ENCODE measurements at regions not wholly inside any gene's neighbourhood (a gene's known extent, or its start where the extent isn't known, plus 50 kb on each side); places are given as distances from the start of the nearest gene placed in this dataset.

DNA sequence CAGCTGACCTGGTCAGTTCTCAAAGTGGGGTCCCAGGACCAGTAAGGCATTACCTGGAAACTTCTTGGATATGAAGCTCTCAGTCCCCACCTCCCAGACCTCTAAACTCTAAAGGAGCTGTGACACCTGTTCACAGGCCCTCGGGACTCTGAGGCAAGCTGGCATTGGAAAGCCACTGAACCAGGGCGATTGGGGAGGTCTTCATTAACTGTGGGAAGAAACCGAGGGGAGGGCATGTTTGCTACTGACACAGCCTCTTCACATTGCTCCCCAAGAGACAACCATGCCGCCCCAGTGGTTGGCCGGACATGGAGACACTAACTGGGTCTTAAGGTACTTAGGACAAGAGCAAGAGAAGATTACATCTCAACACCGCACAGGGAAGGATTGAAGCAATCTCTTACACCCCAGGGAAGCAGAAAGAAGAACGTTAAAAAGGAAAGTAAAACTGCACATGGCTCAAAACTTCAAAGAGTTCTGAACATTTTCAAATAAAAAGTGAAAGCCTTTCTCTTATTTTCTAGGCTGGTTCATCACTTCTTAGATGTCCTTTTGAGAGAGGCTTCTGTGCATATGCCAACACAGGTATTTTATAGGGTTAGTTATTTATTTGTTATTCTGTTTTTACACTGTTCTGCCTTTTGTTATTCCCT is 210.0 kb upstream of the CST7 start:
- no peak for DNase-seq
- Mint-ChIP-seq H3K27ac (no peak overlapping the region), H3K36me3 (ENCODE audit: low read depth) (no peaks in the 10 kb centered on the region), H3K4me1 (peaks cover 35% of the 10 kb centered on the region), H3K27me3 (ENCODE audit: low read depth, poor library complexity) (no peaks in the 10 kb centered on the region), H3K4me3 (no peak overlapping the region), H3K9me3 (no peaks in the 10 kb centered on the region)
- TF ChIP-seq, protein P1, sequence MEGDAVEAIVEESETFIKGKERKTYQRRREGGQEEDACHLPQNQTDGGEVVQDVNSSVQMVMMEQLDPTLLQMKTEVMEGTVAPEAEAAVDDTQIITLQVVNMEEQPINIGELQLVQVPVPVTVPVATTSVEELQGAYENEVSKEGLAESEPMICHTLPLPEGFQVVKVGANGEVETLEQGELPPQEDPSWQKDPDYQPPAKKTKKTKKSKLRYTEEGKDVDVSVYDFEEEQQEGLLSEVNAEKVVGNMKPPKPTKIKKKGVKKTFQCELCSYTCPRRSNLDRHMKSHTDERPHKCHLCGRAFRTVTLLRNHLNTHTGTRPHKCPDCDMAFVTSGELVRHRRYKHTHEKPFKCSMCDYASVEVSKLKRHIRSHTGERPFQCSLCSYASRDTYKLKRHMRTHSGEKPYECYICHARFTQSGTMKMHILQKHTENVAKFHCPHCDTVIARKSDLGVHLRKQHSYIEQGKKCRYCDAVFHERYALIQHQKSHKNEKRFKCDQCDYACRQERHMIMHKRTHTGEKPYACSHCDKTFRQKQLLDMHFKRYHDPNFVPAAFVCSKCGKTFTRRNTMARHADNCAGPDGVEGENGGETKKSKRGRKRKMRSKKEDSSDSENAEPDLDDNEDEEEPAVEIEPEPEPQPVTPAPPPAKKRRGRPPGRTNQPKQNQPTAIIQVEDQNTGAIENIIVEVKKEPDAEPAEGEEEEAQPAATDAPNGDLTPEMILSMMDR (IDR thresholded peaks at IDR 0.05) = no peak

DNA sequence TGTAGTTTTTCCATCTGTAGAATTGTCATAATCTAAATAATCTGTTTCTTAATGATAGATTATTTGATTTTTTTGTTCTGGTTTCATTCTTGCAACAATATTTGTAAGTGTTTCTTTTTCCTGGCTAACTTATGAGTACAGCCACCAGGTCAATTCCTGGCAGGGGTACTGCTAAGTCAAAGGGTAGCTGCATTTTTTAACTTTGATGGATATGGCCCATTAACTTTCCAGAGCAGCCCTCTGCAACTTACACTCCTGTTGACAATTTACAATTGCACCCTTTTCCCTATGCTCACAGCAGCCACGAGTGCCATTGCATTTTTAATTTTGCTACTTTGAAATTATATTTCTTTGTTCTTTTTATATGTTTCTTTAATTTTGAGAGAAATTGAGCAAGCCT is 209.3 kb upstream of the CST7 start:
- Mint-ChIP-seq H3K4me1 (peaks cover 35% of the 10 kb centered on the region), H3K36me3 (ENCODE audit: low read depth) (no peaks in the 10 kb centered on the region), H3K9me3 (no peaks in the 10 kb centered on the region), H3K4me3 (no peak overlapping the region), H3K27ac (no peak overlapping the region), H3K27me3 (ENCODE audit: low read depth, poor library complexity) (no peaks in the 10 kb centered on the region)
- DNase-seq = no peak
- TF ChIP-seq, protein P1 (IDR thresholded peaks at IDR 0.05) = no peak

DNA sequence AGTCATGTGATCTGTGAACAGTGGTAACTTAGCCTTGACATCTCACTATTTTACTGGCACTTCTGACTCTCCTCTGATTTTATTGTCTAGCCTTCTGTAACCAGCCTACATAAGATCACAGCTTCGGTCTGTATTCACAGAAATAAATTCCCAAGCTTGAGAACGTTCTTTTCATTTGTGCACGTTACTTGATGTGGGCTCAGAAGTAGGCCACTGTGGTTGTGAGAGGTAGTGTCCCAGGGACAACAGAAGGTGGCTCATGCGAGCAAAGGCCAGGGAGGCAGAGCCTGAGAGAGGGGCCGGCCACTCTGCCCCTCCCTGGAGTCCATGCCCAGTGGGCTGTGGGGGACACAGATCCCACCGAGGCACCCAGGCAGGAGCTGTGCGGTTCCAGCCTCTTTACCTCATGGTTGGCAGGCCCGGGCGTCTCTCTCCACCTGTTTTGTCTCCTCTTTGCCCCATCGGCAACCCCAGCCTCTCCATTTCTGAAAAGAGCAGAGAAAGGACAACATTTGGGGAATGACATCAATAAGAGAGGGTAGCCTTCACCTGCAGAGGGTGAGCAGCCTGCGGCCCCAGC is 207.5 kb upstream of the CST7 start:
- TF ChIP-seq, protein P1 (IDR thresholded peaks at IDR 0.05) = no peak
- peaks cover 33% of the 10 kb centered on the region for H3K4me1 Mint-ChIP-seq
- H3K9me3 Mint-ChIP-seq = no peaks in the 10 kb centered on the region
- no peak overlapping the region for H3K27ac Mint-ChIP-seq
- no peak overlapping the region for H3K4me3 Mint-ChIP-seq
- H3K36me3 Mint-ChIP-seq (ENCODE audit: low read depth) = no peaks in the 10 kb centered on the region
- H3K27me3 Mint-ChIP-seq (ENCODE audit: low read depth, poor library complexity) = peaks cover 3% of the 10 kb centered on the region
- no peak for DNase-seq

DNA sequence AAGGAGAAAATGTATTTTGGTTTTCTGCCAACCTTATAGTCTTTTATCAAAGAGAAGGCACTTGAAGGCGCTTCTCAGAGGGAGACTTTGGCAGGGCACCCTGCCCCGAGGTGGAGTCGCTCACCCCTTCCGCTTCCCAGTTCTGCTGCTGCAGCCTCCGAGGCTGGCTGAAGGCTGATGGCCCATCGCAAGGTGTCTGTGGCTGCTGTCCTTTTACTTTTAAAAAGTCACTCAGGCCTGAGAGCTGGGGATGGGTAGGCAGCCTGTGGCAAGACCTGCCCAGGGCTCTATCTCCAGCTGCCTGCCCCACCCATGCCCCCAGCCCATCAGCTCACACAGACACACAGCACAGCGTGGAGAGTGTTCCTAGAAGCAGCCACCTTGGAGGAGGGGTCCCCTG is 206.6 kb upstream of the CST7 start:
- H3K36me3 Mint-ChIP-seq (ENCODE audit: low read depth) = no peaks in the 10 kb centered on the region
- H3K4me1 Mint-ChIP-seq = peaks cover 42% of the 10 kb centered on the region
- TF ChIP-seq, protein P1 (IDR thresholded peaks at IDR 0.05) = no peak
- H3K27ac Mint-ChIP-seq = no peak overlapping the region
- peaks cover 3% of the 10 kb centered on the region for H3K27me3 Mint-ChIP-seq (ENCODE audit: low read depth, poor library complexity)
- H3K9me3 Mint-ChIP-seq = no peaks in the 10 kb centered on the region
- DNase-seq = no peak
- H3K4me3 Mint-ChIP-seq = no peak overlapping the region

DNA sequence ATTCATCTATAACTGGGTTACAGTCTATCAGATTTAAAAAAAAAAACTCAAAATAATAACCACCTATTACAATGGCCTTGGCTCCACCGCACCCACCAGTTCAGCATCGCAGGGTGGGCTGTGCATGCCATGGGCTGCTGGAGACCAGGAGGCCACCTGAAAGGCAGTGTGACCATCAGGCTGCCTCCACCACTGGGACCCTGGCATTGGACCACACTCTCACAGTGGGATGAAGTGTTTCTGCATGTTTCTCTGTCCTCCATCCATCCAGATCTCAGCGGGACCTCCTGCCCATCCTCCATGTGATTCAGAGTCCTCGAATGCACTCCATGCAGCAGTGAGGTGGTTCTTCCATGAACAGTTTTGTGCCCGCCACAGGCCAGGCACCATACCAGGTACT is 206.1 kb upstream of the CST7 start:
- no peak overlapping the region for H3K4me3 Mint-ChIP-seq
- DNase-seq = no peak
- H3K9me3 Mint-ChIP-seq = no peaks in the 10 kb centered on the region
- H3K27me3 Mint-ChIP-seq (ENCODE audit: low read depth, poor library complexity) = peaks cover 3% of the 10 kb centered on the region
- H3K27ac Mint-ChIP-seq = no peak overlapping the region
- H3K4me1 Mint-ChIP-seq = peaks cover 48% of the 10 kb centered on the region
- H3K36me3 Mint-ChIP-seq (ENCODE audit: low read depth) = no peaks in the 10 kb centered on the region
- TF ChIP-seq, protein P1 (IDR thresholded peaks at IDR 0.05) = no peak

DNA sequence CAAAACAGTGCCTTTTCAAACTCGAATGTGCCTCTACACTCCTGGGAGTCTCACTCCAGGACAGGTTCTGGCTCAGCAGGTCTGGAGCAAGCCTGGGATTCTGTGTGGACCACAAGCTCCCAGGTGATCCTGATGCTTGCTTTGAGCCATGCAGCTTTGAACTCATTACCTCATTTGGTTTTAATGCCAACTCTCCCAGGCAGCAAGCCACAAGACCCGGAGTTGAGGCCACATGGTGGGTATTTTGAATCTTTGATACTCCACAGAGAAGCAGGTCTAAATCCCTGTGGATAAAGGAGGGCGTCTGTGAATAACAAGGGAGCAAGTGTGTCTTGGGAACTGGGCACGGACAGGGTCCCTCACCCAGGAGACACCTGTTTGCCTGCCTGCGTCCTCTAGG is 205.4 kb upstream of the CST7 start:
- H3K27ac Mint-ChIP-seq = no peak overlapping the region
- no peaks in the 10 kb centered on the region for H3K9me3 Mint-ChIP-seq
- no peak overlapping the region for H3K4me3 Mint-ChIP-seq
- no peaks in the 10 kb centered on the region for H3K36me3 Mint-ChIP-seq (ENCODE audit: low read depth)
- TF ChIP-seq, protein P1 (IDR thresholded peaks at IDR 0.05) = no peak
- no peak for DNase-seq
- H3K4me1 Mint-ChIP-seq = peaks cover 49% of the 10 kb centered on the region
- H3K27me3 Mint-ChIP-seq (ENCODE audit: low read depth, poor library complexity) = peaks cover 3% of the 10 kb centered on the region

Data from nephron progenitor cell (in vitro differentiated cells).